ENCODE measurements at regions not wholly inside any gene's neighbourhood (a gene's known extent, or its start where the extent isn't known, plus 50 kb on each side); places are given as distances from the start of the nearest gene placed in this dataset.

- Histone ChIP-seq H3K79me2 (ENCODE audit: control insufficient read depth, low read length) (no peaks in the 10 kb centered on the region), H3K36me3 (ENCODE audit: control insufficient read depth, low read length) (no peaks in the 10 kb centered on the region), H3K4me2 (ENCODE audit: low read length) (no peak overlapping the region), H4K20me1 (ENCODE audit: control insufficient read depth, insufficient read depth, low read depth, low read length) (no peaks in the 10 kb centered on the region), H3K4me3 (ENCODE audit: low read length) (no peak overlapping the region), H3K4me1 (ENCODE audit: control insufficient read depth, low read length) (no peaks in the 10 kb centered on the region), H3F3A (ENCODE audit: control insufficient read depth, insufficient read depth) (no peaks in the 10 kb centered on the region), H3K9me2 (replicated peaks; ENCODE audit: control insufficient read depth, low read length) (no peaks in the 10 kb centered on the region), H3K27ac (ENCODE audit: low read depth, low read length) (no peak overlapping the region), H3K27me3 (ENCODE audit: control insufficient read depth, low read length) (no peaks in the 10 kb centered on the region), H3K9me3 (ENCODE audit: control insufficient read depth, insufficient read depth, low read length) (no peaks in the 10 kb centered on the region)
- TF ChIP-seq EZH2phosphoT487 (IDR thresholded peaks at IDR 0.05; ENCODE audit: borderline replicate concordance, low read length): no peak
- TF ChIP-seq, protein P1, sequence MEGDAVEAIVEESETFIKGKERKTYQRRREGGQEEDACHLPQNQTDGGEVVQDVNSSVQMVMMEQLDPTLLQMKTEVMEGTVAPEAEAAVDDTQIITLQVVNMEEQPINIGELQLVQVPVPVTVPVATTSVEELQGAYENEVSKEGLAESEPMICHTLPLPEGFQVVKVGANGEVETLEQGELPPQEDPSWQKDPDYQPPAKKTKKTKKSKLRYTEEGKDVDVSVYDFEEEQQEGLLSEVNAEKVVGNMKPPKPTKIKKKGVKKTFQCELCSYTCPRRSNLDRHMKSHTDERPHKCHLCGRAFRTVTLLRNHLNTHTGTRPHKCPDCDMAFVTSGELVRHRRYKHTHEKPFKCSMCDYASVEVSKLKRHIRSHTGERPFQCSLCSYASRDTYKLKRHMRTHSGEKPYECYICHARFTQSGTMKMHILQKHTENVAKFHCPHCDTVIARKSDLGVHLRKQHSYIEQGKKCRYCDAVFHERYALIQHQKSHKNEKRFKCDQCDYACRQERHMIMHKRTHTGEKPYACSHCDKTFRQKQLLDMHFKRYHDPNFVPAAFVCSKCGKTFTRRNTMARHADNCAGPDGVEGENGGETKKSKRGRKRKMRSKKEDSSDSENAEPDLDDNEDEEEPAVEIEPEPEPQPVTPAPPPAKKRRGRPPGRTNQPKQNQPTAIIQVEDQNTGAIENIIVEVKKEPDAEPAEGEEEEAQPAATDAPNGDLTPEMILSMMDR (IDR thresholded peaks at IDR 0.05; ENCODE audit: low read depth, low read length, poor library complexity, severe bottlenecking): no peak
Measured at GRCh38 chr16:35543486-35543885, 2084.1 kb downstream of the TP53TG3F start.

GRCh38 chr16:35552763-35553162, 2093.4 kb downstream of the TP53TG3F start:
- H3K9me3 ChIP-seq (ENCODE audit: control insufficient read depth, insufficient read depth, low read length): peaks cover 7% of the 10 kb centered on the region; the same call in 1 of the 2 replicates
- no peaks in the 10 kb centered on the region for H3K27me3 ChIP-seq (ENCODE audit: control insufficient read depth, low read length)
- no peaks in the 10 kb centered on the region for H3K4me1 ChIP-seq (ENCODE audit: control insufficient read depth, low read length)
- no peaks in the 10 kb centered on the region for H4K20me1 ChIP-seq (ENCODE audit: control insufficient read depth, insufficient read depth, low read depth, low read length)
- TF ChIP-seq, protein P1 (IDR thresholded peaks at IDR 0.05; ENCODE audit: low read depth, low read length, poor library complexity, severe bottlenecking): no peak
- no peak for TF ChIP-seq EZH2phosphoT487 (IDR thresholded peaks at IDR 0.05; ENCODE audit: borderline replicate concordance, low read length)
- no peaks in the 10 kb centered on the region for H3F3A ChIP-seq (ENCODE audit: control insufficient read depth, insufficient read depth)
- no peak overlapping the region for H3K27ac ChIP-seq (ENCODE audit: low read depth, low read length)
- H3K4me3 ChIP-seq (ENCODE audit: low read length): no peak overlapping the region
- H3K79me2 ChIP-seq (ENCODE audit: control insufficient read depth, low read length): no peaks in the 10 kb centered on the region
- no peaks in the 10 kb centered on the region for H3K9me2 ChIP-seq (replicated peaks; ENCODE audit: control insufficient read depth, low read length)
- H3K4me2 ChIP-seq (ENCODE audit: low read length): no peak overlapping the region
- H3K36me3 ChIP-seq (ENCODE audit: control insufficient read depth, low read length): no peaks in the 10 kb centered on the region

GRCh38 chr16:35557731-35558130, 2098.3 kb downstream of the TP53TG3F start:
- H3K36me3 ChIP-seq (ENCODE audit: control insufficient read depth, low read length): no peaks in the 10 kb centered on the region
- H3K4me3 ChIP-seq (ENCODE audit: low read length): no peak overlapping the region
- H3K4me2 ChIP-seq (ENCODE audit: low read length): no peak overlapping the region
- H3K4me1 ChIP-seq (ENCODE audit: control insufficient read depth, low read length): no peaks in the 10 kb centered on the region
- peaks cover 13% of the 10 kb centered on the region; the same call in 1 of the 2 replicates for H3K9me3 ChIP-seq (ENCODE audit: control insufficient read depth, insufficient read depth, low read length)
- no peaks in the 10 kb centered on the region for H4K20me1 ChIP-seq (ENCODE audit: control insufficient read depth, insufficient read depth, low read depth, low read length)
- no peaks in the 10 kb centered on the region for H3K27me3 ChIP-seq (ENCODE audit: control insufficient read depth, low read length)
- TF ChIP-seq, protein P1 (IDR thresholded peaks at IDR 0.05; ENCODE audit: low read depth, low read length, poor library complexity, severe bottlenecking): no peak
- TF ChIP-seq EZH2phosphoT487 (IDR thresholded peaks at IDR 0.05; ENCODE audit: borderline replicate concordance, low read length): no peak
- H3K27ac ChIP-seq (ENCODE audit: low read depth, low read length): no peak overlapping the region
- no peaks in the 10 kb centered on the region; the same call in 1 of the 2 replicates for H3K9me2 ChIP-seq (replicated peaks; ENCODE audit: control insufficient read depth, low read length)
- no peaks in the 10 kb centered on the region for H3K79me2 ChIP-seq (ENCODE audit: control insufficient read depth, low read length)
- H3F3A ChIP-seq (ENCODE audit: control insufficient read depth, insufficient read depth): no peaks in the 10 kb centered on the region

Data from DOHH2 (cell line).